NCI-H1092 (cell line): ENCODE measurements at regions not wholly inside any gene's neighbourhood (a gene's known extent, or its start where the extent isn't known, plus 50 kb on each side); places are given as distances from the start of the nearest gene placed in this dataset.
"Not testable (repeated sequence)": the region's sequence is repeated elsewhere in the genome, so short reads cannot be mapped to it uniquely, and the experiment has no call there.

Source experiments
- DNase-seq: peaks from one replicate; lab custom pipeline; 2025; lab: John Stamatoyannopoulos, UW

GRCh38 chr2:208608122-208608835, 201.7 kb downstream of the PTH2R start:
- peak; percentile 48 for DNase-seq

GRCh38 chr2:208609166-208609804, 202.7 kb downstream of the PTH2R start:
- DNase-seq: no peak

GRCh38 chr2:208615675-208616074, 209.1 kb downstream of the PTH2R start:
- DNase-seq: not testable (repeated sequence)

- DNase-seq: no peak
These were observed 211.6 kb downstream of the PTH2R start for GRCh38 chr2:208618220-208618619.

GRCh38 chr2:208619993-208620392, 213.4 kb downstream of the PTH2R start:
- DNase-seq: no peak

GRCh38 chr2:208620487-208620978, 213.9 kb downstream of the PTH2R start:
- no peak for DNase-seq

GRCh38 chr2:208627110-208627884, 220.7 kb downstream of the PTH2R start:
- no peak for DNase-seq

GRCh38 chr2:208627916-208628315, 221.3 kb downstream of the PTH2R start:
- DNase-seq: no peak

GRCh38 chr2:208638059-208638458, 231.5 kb downstream of the PTH2R start:
- no peak for DNase-seq

GRCh38 chr2:208642125-208642779, 235.7 kb downstream of the PTH2R start:
- DNase-seq: no peak

- no peak for DNase-seq
These were observed 236.6 kb downstream of the PTH2R start for GRCh38 chr2:208643145-208643544.

- no peak for DNase-seq
These were observed 238.6 kb downstream of the PTH2R start for GRCh38 chr2:208645226-208645625.

- no peak for DNase-seq
These were observed 241.8 kb downstream of the PTH2R start for GRCh38 chr2:208648368-208648767.

GRCh38 chr2:208653383-208653782, 246.8 kb downstream of the PTH2R start:
- no peak for DNase-seq

- DNase-seq: no peak
These were observed 247.5 kb downstream of the PTH2R start for GRCh38 chr2:208654056-208654455.

- DNase-seq: no peak
These were observed 250.9 kb downstream of the PTH2R start for GRCh38 chr2:208657468-208657867.

GRCh38 chr2:208669394-208669793, 262.8 kb downstream of the PTH2R start:
- DNase-seq: no peak

- DNase-seq: no peak
These were observed 264.7 kb downstream of the PTH2R start for GRCh38 chr2:208671284-208671683.

GRCh38 chr2:208671886-208672680, 265.5 kb downstream of the PTH2R start:
- no peak for DNase-seq

- no peak for DNase-seq
These were observed 267.0 kb downstream of the PTH2R start for GRCh38 chr2:208673631-208674030.

- DNase-seq: no peak
These were observed 268.3 kb downstream of the PTH2R start for GRCh38 chr2:208674919-208675318.
